ENCODE measurements at regions not wholly inside any gene's neighbourhood (a gene's known extent, or its start where the extent isn't known, plus 50 kb on each side); places are given as distances from the start of the nearest gene placed in this dataset.

GRCh38 chr2:41853427-41854191 lies 194.2 kb upstream of the PKDCC start:
- Histone ChIP-seq H3K27me3 (replicated peaks; ENCODE audit: insufficient read depth, low read depth, low read length, poor library complexity) (no peaks in the 10 kb centered on the region), H3K27ac (ENCODE audit: low read depth, low read length, poor library complexity, severe bottlenecking) (no peak overlapping the region), H3K36me3 (ENCODE audit: insufficient read depth, low read length, poor library complexity, severe bottlenecking) (no peaks in the 10 kb centered on the region), H3K4me1 (ENCODE audit: insufficient read depth, low read length, poor library complexity, severe bottlenecking) (no peaks in the 10 kb centered on the region), H3K4me3 (ENCODE audit: low read depth, low read length, poor library complexity, severe bottlenecking) (no peak overlapping the region), H3K9me3 (ENCODE audit: low read depth, low read length, poor library complexity, severe bottlenecking) (no peaks in the 10 kb centered on the region)
- peak; percentile 82 for DNase-seq (ENCODE audit: low spot score)
- TF ChIP-seq EZH2 (IDR thresholded peaks at IDR 0.05; ENCODE audit: borderline replicate concordance, low read depth, low read length, poor library complexity, severe bottlenecking) = no peak
- peak; percentile 81 for TF ChIP-seq CTCF (conservative IDR thresholded peaks at IDR 0.05; ENCODE audit: low read depth, low read length)
- CTCF ChIA-PET = interaction anchor here (0.5 to 3.3 kb wide), 9 partner anchors 14 to 475 kb away, joined by 3 to 32 read pairs (median 4); no protein-coding TSS in a partner anchor
- no TSS peak for BruUV-seq (replicated peaks)
- POLR2A ChIA-PET (ENCODE audit: low non-redundant PET) = no interaction called here
- intact Hi-C loops (cut with micrococcal nuclease; ENCODE audit: unreplicated experiment) = loop anchor here (1.0 to 10.0 kb wide), 2 partner anchors 233 to 811 kb away; no protein-coding TSS in a partner anchor

- Histone ChIP-seq H3K4me1 (ENCODE audit: insufficient read depth, low read length, poor library complexity, severe bottlenecking) (no peaks in the 10 kb centered on the region), H3K36me3 (ENCODE audit: insufficient read depth, low read length, poor library complexity, severe bottlenecking) (no peaks in the 10 kb centered on the region), H3K4me3 (ENCODE audit: low read depth, low read length, poor library complexity, severe bottlenecking) (no peak overlapping the region), H3K9me3 (ENCODE audit: low read depth, low read length, poor library complexity, severe bottlenecking) (no peaks in the 10 kb centered on the region), H3K27ac (ENCODE audit: low read depth, low read length, poor library complexity, severe bottlenecking) (no peak overlapping the region), H3K27me3 (replicated peaks; ENCODE audit: insufficient read depth, low read depth, low read length, poor library complexity) (no peaks in the 10 kb centered on the region)
- TF ChIP-seq EZH2 (IDR thresholded peaks at IDR 0.05; ENCODE audit: borderline replicate concordance, low read depth, low read length, poor library complexity, severe bottlenecking) = no peak
- TF ChIP-seq CTCF (conservative IDR thresholded peaks at IDR 0.05; ENCODE audit: low read depth, low read length) = no peak
- POLR2A ChIA-PET (ENCODE audit: low non-redundant PET) = no interaction called here
- CTCF ChIA-PET = interaction anchor here (0.5 to 3.3 kb wide), 7 partner anchors 13 to 474 kb away, joined by 3 to 32 read pairs (median 4); no protein-coding TSS in a partner anchor
- no peak for DNase-seq (ENCODE audit: low spot score)
- BruUV-seq (replicated peaks) = no TSS peak
- intact Hi-C loops (cut with micrococcal nuclease; ENCODE audit: unreplicated experiment) = loop anchor here (10.0 kb wide), 1 partner anchor 811 kb away; no protein-coding TSS in a partner anchor
Measured at GRCh38 chr2:41854227-41854626, 193.6 kb upstream of the PKDCC start.

GRCh38 chr2:41856946-41857345 lies 190.9 kb upstream of the PKDCC start:
- H3K27me3 ChIP-seq (replicated peaks; ENCODE audit: insufficient read depth, low read depth, low read length, poor library complexity) = no peaks in the 10 kb centered on the region
- H3K27ac ChIP-seq (ENCODE audit: low read depth, low read length, poor library complexity, severe bottlenecking) = no peak overlapping the region
- no peak for DNase-seq (ENCODE audit: low spot score)
- intact Hi-C loops (cut with micrococcal nuclease; ENCODE audit: unreplicated experiment) = loop anchor here (10.0 kb wide), 1 partner anchor 808 kb away; no protein-coding TSS in a partner anchor
- TF ChIP-seq EZH2 (IDR thresholded peaks at IDR 0.05; ENCODE audit: borderline replicate concordance, low read depth, low read length, poor library complexity, severe bottlenecking) (no peak), CTCF (conservative IDR thresholded peaks at IDR 0.05; ENCODE audit: low read depth, low read length) (no peak)
- no peaks in the 10 kb centered on the region for H3K4me1 ChIP-seq (ENCODE audit: insufficient read depth, low read length, poor library complexity, severe bottlenecking)
- BruUV-seq (replicated peaks) = no TSS peak
- no peaks in the 10 kb centered on the region for H3K9me3 ChIP-seq (ENCODE audit: low read depth, low read length, poor library complexity, severe bottlenecking)
- POLR2A ChIA-PET (ENCODE audit: low non-redundant PET) = no interaction called here
- CTCF ChIA-PET = no interaction called here
- no peaks in the 10 kb centered on the region for H3K36me3 ChIP-seq (ENCODE audit: insufficient read depth, low read length, poor library complexity, severe bottlenecking)
- no peak overlapping the region for H3K4me3 ChIP-seq (ENCODE audit: low read depth, low read length, poor library complexity, severe bottlenecking)

Data from A673 (cell line).